ENCODE measurements at regions not wholly inside any gene's neighbourhood (a gene's known extent, or its start where the extent isn't known, plus 50 kb on each side); places are given as distances from the start of the nearest gene placed in this dataset.

DNA sequence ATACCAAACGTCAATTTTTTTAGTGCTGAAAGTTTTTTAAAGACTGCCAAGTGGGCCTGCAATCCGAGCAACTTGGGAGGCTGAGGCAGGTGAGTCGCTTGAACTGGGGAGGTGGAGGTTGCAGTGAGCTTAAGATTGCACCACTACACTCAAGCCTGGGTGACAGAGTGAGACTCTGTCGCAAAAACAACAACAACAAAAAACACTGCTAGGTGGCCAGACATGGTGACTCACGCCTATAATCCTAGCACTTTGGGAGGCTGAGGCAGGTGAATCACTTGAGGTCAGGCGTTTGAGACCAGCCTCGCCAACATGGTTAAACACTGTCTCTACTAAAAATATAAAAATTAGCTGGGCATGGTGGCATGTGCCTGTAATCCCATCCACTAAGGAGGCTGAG is 202.8 kb upstream of the COPS8 start:
- CTCF ChIA-PET (ENCODE audit: partially characterized antibody): interaction anchor here (0.8 kb wide), 1 partner anchor 10 kb away, joined by 3 read pairs; no protein-coding TSS in a partner anchor
- H3K27ac ChIP-seq (ENCODE audit: low read depth, low read length): no peak overlapping the region
- H4K91ac ChIP-seq (replicated peaks; ENCODE audit: insufficient read length, low read length): no peak overlapping the region
- H3K27me3 ChIP-seq (replicated peaks in 1 of 4; ENCODE audit: control insufficient read depth in 3 of 4, extremely low read depth in 1 of 4, insufficient read depth in 3 of 4, low read length in 3 of 4): no peaks in the 10 kb centered on the region
- no peaks in the 10 kb centered on the region for H4K20me1 ChIP-seq (replicated peaks in 1 of 2; ENCODE audit: control insufficient read depth in 1 of 2, insufficient read depth in 2 of 2, low read length in 2 of 2)
- WGBS, 2 experiments (ENCODE audit: extremely low coverage in 1 of 2, insufficient coverage in 1 of 2, insufficient read length in 1 of 2, insufficient replicate concordance in 2 of 2, low coverage in 1 of 2, low lambda C conversion rate in 2 of 2, missing lambda C conversion rate in 1 of 2): 96% methylated on average over 7 of the region's 7 CpGs; no CpG with 5 or more reads in 1 of the 2 experiments
- no peak overlapping the region for H4K5ac ChIP-seq (ENCODE audit: insufficient read length, low read depth, low read length)
- peak in 1 of 2 experiments; percentile 2 for DNase-seq (ENCODE audit: low read depth in 1 of 2, low spot score in 2 of 2)
- no peak overlapping the region for H3K14ac ChIP-seq (ENCODE audit: insufficient read length)
- H2AFZ ChIP-seq (ENCODE audit: low read length): no peak overlapping the region
- H3K4me3 ChIP-seq (ENCODE audit: extremely low read depth in 1 of 4, insufficient read depth in 2 of 4, low read depth in 3 of 4, low read length in 4 of 4): no peak overlapping the region
- H3K4ac ChIP-seq (replicated peaks; ENCODE audit: insufficient read length, low read depth, low read length): no peak overlapping the region
- no peak overlapping the region for H4K8ac ChIP-seq (ENCODE audit: extremely low read depth, insufficient read depth, low read length)
- H3K23me2 ChIP-seq (ENCODE audit: low read depth, low read length): no peaks in the 10 kb centered on the region
- no peaks in the 10 kb centered on the region for H3K79me1 ChIP-seq (ENCODE audit: low read depth, low read length)
- H3K4me1 ChIP-seq (replicated peaks in 1 of 4; ENCODE audit: control insufficient read depth in 3 of 4, insufficient read depth in 4 of 4, low read length in 3 of 4): no peaks in the 10 kb centered on the region; a peak in 1 of 7 replicates
- H3K18ac ChIP-seq (ENCODE audit: extremely low read depth, low read length): no peak overlapping the region
- no peak overlapping the region for H2BK5ac ChIP-seq (ENCODE audit: low read depth, low read length)
- H3K9ac ChIP-seq (replicated peaks in 1 of 4; ENCODE audit: extremely low read depth in 1 of 4, low read depth in 3 of 4, low read length in 3 of 4): no peak overlapping the region
- no peaks in the 10 kb centered on the region for H3K79me2 ChIP-seq (ENCODE audit: control insufficient read depth in 1 of 2, insufficient read depth in 2 of 2, low read length in 2 of 2)
- POLR2A ChIA-PET (ENCODE audit: partially characterized antibody): no interaction called here
- no peak overlapping the region for H2BK12ac ChIP-seq (ENCODE audit: low read depth, low read length)
- H2BK120ac ChIP-seq (replicated peaks; ENCODE audit: low read depth, low read length): no peak overlapping the region
- no peak overlapping the region for H3K56ac ChIP-seq (replicated peaks; ENCODE audit: insufficient read length, low read depth, low read length)
- no peak for FAIRE-seq
- H2BK20ac ChIP-seq (ENCODE audit: low read length): no peak overlapping the region
- H3K36me3 ChIP-seq (ENCODE audit: control insufficient read depth in 2 of 4, insufficient read depth in 4 of 4, low read length in 3 of 4): no peaks in the 10 kb centered on the region
- no peak overlapping the region for H2BK15ac ChIP-seq (ENCODE audit: low read length)
- H2AK5ac ChIP-seq (ENCODE audit: low read depth, low read length): no peak overlapping the region
- no peak overlapping the region for H3K4me2 ChIP-seq (ENCODE audit: insufficient read depth in 1 of 2, low read depth in 2 of 2, low read length in 2 of 2)
- H3K23ac ChIP-seq (ENCODE audit: insufficient read length): no peak overlapping the region
- H3K9me3 ChIP-seq (ENCODE audit: insufficient read depth in 2 of 2, low read depth in 1 of 2, low read length in 1 of 2): no peaks in the 10 kb centered on the region
- TF ChIP-seq, protein P1, sequence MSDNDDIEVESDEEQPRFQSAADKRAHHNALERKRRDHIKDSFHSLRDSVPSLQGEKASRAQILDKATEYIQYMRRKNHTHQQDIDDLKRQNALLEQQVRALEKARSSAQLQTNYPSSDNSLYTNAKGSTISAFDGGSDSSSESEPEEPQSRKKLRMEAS (IDR thresholded peaks at IDR 0.05): no peak
- no peak for TF ChIP-seq NANOG (IDR thresholded peaks at IDR 0.05; ENCODE audit: insufficient read depth, low read depth, low read length, poor library complexity, severe bottlenecking)
- TF ChIP-seq, protein P2, sequence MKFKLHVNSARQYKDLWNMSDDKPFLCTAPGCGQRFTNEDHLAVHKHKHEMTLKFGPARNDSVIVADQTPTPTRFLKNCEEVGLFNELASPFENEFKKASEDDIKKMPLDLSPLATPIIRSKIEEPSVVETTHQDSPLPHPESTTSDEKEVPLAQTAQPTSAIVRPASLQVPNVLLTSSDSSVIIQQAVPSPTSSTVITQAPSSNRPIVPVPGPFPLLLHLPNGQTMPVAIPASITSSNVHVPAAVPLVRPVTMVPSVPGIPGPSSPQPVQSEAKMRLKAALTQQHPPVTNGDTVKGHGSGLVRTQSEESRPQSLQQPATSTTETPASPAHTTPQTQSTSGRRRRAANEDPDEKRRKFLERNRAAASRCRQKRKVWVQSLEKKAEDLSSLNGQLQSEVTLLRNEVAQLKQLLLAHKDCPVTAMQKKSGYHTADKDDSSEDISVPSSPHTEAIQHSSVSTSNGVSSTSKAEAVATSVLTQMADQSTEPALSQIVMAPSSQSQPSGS (IDR thresholded peaks at IDR 0.05; ENCODE audit: low read length): no peak
- no peak for TF ChIP-seq CREB1 (IDR thresholded peaks at IDR 0.05)
- no peak for TF ChIP-seq YY1 (IDR thresholded peaks at IDR 0.05; ENCODE audit: low read depth, low read length)
- TF ChIP-seq ZNF274 (IDR thresholded peaks at IDR 0.05; ENCODE audit: borderline replicate concordance, extremely low read depth, low read length): no peak
- TF ChIP-seq RFX5 (IDR thresholded peaks at IDR 0.05; ENCODE audit: borderline replicate concordance, low read depth, low read length): no peak
- no peak for TF ChIP-seq RXRA (IDR thresholded peaks at IDR 0.05; ENCODE audit: insufficient read depth, low read depth, low read length)
- no peak for TF ChIP-seq SIRT6 (IDR thresholded peaks at IDR 0.05; ENCODE audit: low read length)
- TF ChIP-seq BCL11A (IDR thresholded peaks at IDR 0.05; ENCODE audit: low read depth in 2 of 2, low read length in 2 of 2): no peak
- no peak for TF ChIP-seq JUND (IDR thresholded peaks at IDR 0.05; ENCODE audit: low read length)
- TF ChIP-seq CBX8 (IDR thresholded peaks at IDR 0.05; ENCODE audit: borderline replicate concordance, low read depth, low read length): no peak
- TF ChIP-seq CBX5 (IDR thresholded peaks at IDR 0.05; ENCODE audit: low read depth, low read length): no peak

Data from H1 (cell line).